ENCODE measurements at regions not wholly inside any gene's neighbourhood (a gene's known extent, or its start where the extent isn't known, plus 50 kb on each side); places are given as distances from the start of the nearest gene placed in this dataset.

GRCh38 chr13:42384265-42384664 is 112.3 kb downstream of the AKAP11 start:
- Histone ChIP-seq H3K4me3 (no peak overlapping the region), H3K36me3 (no peaks in the 10 kb centered on the region), H3K27me3 (no peaks in the 10 kb centered on the region), H3K27ac (no peak overlapping the region), H3K4me1 (no peaks in the 10 kb centered on the region), H3K9me3 (no peaks in the 10 kb centered on the region)
- WGBS, 2 donors, result 68 to 82% methylated on average over 3 of the region's 3 CpGs
- no peak for DNase-seq
- intact Hi-C loops (cut with DNase I), result no loop called here
- TF ChIP-seq CTCF (IDR thresholded peaks at IDR 0.05) (no peak), POLR2AphosphoS5 (IDR thresholded peaks at IDR 0.05) (no peak), POLR2A (IDR thresholded peaks at IDR 0.05) (no peak), EP300 (IDR thresholded peaks at IDR 0.05) (no peak)

GRCh38 chr13:42388326-42388725 is 116.4 kb downstream of the AKAP11 start:
- no peaks in the 10 kb centered on the region for H3K9me3 ChIP-seq
- H3K4me1 ChIP-seq, result no peaks in the 10 kb centered on the region
- no peaks in the 10 kb centered on the region for H3K27me3 ChIP-seq
- WGBS, 2 donors, result 41 to 83% methylated on average over 2 of the region's 2 CpGs
- H3K27ac ChIP-seq, result no peak overlapping the region
- TF ChIP-seq POLR2A (IDR thresholded peaks at IDR 0.05), result no peak
- TF ChIP-seq POLR2AphosphoS5 (IDR thresholded peaks at IDR 0.05), result no peak
- TF ChIP-seq EP300 (IDR thresholded peaks at IDR 0.05), result no peak
- no peak for TF ChIP-seq CTCF (IDR thresholded peaks at IDR 0.05)
- no peaks in the 10 kb centered on the region for H3K36me3 ChIP-seq
- no peak overlapping the region for H3K4me3 ChIP-seq
- intact Hi-C loops (cut with DNase I), result no loop called here
- DNase-seq, result no peak

GRCh38 chr13:42389041-42389440 is 117.1 kb downstream of the AKAP11 start:
- intact Hi-C loops (cut with DNase I), result no loop called here
- Histone ChIP-seq H3K9me3 (no peaks in the 10 kb centered on the region), H3K4me3 (no peak overlapping the region), H3K4me1 (no peaks in the 10 kb centered on the region), H3K27ac (no peak overlapping the region), H3K27me3 (no peaks in the 10 kb centered on the region), H3K36me3 (no peaks in the 10 kb centered on the region)
- no peak for DNase-seq
- TF ChIP-seq POLR2AphosphoS5 (IDR thresholded peaks at IDR 0.05) (no peak), POLR2A (IDR thresholded peaks at IDR 0.05) (no peak), CTCF (IDR thresholded peaks at IDR 0.05) (no peak), EP300 (IDR thresholded peaks at IDR 0.05) (no peak)

- Histone ChIP-seq H3K4me1 (no peaks in the 10 kb centered on the region), H3K36me3 (no peaks in the 10 kb centered on the region), H3K27ac (no peak overlapping the region), H3K9me3 (no peaks in the 10 kb centered on the region), H3K4me3 (no peak overlapping the region), H3K27me3 (no peaks in the 10 kb centered on the region)
- TF ChIP-seq EP300 (IDR thresholded peaks at IDR 0.05) (no peak), POLR2A (IDR thresholded peaks at IDR 0.05) (no peak), CTCF (IDR thresholded peaks at IDR 0.05) (no peak), POLR2AphosphoS5 (IDR thresholded peaks at IDR 0.05) (no peak)
- no peak for DNase-seq
- WGBS, 2 donors, result 90 to 92% methylated on average over 1 of the region's 1 CpG
- intact Hi-C loops (cut with DNase I), result no loop called here
These were observed 120.2 kb downstream of the AKAP11 start for GRCh38 chr13:42392180-42392579.

- intact Hi-C loops (cut with DNase I), result no loop called here
- Histone ChIP-seq H3K27ac (no peak overlapping the region), H3K27me3 (no peaks in the 10 kb centered on the region), H3K4me3 (no peak overlapping the region), H3K36me3 (no peaks in the 10 kb centered on the region), H3K4me1 (no peaks in the 10 kb centered on the region), H3K9me3 (no peaks in the 10 kb centered on the region)
- TF ChIP-seq EP300 (IDR thresholded peaks at IDR 0.05), result no peak
- no peak for TF ChIP-seq POLR2AphosphoS5 (IDR thresholded peaks at IDR 0.05)
- no peak for TF ChIP-seq POLR2A (IDR thresholded peaks at IDR 0.05)
- 57 to 70% methylated on average over 6 of the region's 6 CpGs for WGBS, 2 donors
- no peak for DNase-seq
These were observed 121.0 kb downstream of the AKAP11 start for GRCh38 chr13:42392716-42393572.

All from sigmoid colon (tissue), 6 donors.